ENCODE measurements at regions not wholly inside any gene's neighbourhood (a gene's known extent, or its start where the extent isn't known, plus 50 kb on each side); places are given as distances from the start of the nearest gene placed in this dataset.

DNA sequence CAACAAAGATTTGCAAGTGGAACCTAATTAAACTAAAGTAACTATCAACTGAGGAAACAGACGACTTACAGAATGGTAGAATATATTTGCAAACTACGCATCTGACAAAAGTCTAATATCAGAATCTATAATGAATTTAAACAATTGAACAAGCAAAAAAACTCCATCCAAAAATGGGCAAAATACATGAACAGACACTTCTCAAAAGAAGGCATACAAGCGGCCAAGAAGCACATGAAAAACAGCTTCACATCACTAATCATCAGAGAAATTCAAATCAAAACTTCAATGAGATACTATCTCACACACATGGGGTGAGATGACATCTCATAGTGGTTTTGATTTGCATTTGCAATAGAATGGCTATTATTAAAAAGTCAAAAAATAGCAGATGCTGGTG, 128.6 kb downstream of the POLR2M start:
- TF ChIP-seq, protein P1, sequence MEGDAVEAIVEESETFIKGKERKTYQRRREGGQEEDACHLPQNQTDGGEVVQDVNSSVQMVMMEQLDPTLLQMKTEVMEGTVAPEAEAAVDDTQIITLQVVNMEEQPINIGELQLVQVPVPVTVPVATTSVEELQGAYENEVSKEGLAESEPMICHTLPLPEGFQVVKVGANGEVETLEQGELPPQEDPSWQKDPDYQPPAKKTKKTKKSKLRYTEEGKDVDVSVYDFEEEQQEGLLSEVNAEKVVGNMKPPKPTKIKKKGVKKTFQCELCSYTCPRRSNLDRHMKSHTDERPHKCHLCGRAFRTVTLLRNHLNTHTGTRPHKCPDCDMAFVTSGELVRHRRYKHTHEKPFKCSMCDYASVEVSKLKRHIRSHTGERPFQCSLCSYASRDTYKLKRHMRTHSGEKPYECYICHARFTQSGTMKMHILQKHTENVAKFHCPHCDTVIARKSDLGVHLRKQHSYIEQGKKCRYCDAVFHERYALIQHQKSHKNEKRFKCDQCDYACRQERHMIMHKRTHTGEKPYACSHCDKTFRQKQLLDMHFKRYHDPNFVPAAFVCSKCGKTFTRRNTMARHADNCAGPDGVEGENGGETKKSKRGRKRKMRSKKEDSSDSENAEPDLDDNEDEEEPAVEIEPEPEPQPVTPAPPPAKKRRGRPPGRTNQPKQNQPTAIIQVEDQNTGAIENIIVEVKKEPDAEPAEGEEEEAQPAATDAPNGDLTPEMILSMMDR (conservative IDR thresholded peaks at IDR 0.05 in 1 of 2, IDR thresholded peaks at IDR 0.05 in 1 of 2; ENCODE audit: low read depth in 1 of 2, low read length in 2 of 2): no peak
- no peak for TF ChIP-seq EZH2 (IDR thresholded peaks at IDR 0.05; ENCODE audit: low read length, missing control alignments)
